GM12873 (cell line): ENCODE measurements at regions not wholly inside any gene's neighbourhood (a gene's known extent, or its start where the extent isn't known, plus 50 kb on each side); places are given as distances from the start of the nearest gene placed in this dataset.

Source experiments
- CTCF ChIP-seq: IDR thresholded peaks from 2 replicates; pipeline ENCODE4 v1.5.1; 2012; ENCODE audit warnings: low read depth, mild to moderate bottlenecking, moderate library complexity, low read length, control low read depth; ENCODE audit not compliant: insufficient read depth; ENCODE audit errors: missing control alignments

GRCh38 chr4:84276752-84277151 is 222.3 kb downstream of the NKX6-1 start:
- TF ChIP-seq CTCF: no peak

DNA sequence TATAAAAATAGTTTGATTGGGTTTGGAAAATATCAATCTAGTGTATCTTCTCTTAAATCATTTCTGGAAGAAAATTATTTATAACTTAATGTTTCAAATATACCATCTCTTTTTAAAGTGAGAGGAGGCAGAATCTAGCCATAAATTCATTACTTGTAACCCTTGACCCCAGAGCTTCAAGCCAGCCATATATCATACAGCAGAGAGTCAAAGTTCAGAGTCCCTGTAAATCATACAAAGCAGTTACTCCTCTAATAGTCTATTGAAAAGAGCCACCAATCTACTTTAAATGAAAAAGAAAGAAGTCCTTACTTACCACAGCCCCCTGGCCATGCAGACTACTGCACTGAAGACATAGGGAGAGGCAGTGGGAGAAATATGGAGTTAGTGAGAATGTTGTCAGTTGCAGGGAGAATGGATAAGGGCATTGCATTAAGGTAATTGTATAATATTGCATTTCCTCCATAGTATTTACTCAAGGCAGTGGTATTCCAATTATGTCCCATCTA is 229.5 kb downstream of the NKX6-1 start:
- TF ChIP-seq CTCF: no peak

- no peak for TF ChIP-seq CTCF
Observed at GRCh38 chr4:84264652-84265051, 234.4 kb downstream of the NKX6-1 start.

GRCh38 chr4:84263415-84263814 is 235.7 kb downstream of the NKX6-1 start:
- TF ChIP-seq CTCF: no peak

GRCh38 chr4:84260495-84260894 is 238.6 kb downstream of the NKX6-1 start:
- TF ChIP-seq CTCF: no peak

- peak; percentile 80 for TF ChIP-seq CTCF
Observed at GRCh38 chr4:84258905-84259830, 239.9 kb downstream of the NKX6-1 start.

- no peak for TF ChIP-seq CTCF
Observed at GRCh38 chr4:84254537-84254936, 244.6 kb downstream of the NKX6-1 start.
